ENCODE measurements at regions not wholly inside any gene's neighbourhood (a gene's known extent, or its start where the extent isn't known, plus 50 kb on each side); places are given as distances from the start of the nearest gene placed in this dataset.

- H3K4me3 ChIP-seq (ENCODE audit: low read depth, low read length, poor library complexity, severe bottlenecking), result no peak overlapping the region
- DNase-seq (ENCODE audit: low spot score), result no peak
- BruUV-seq (replicated peaks), result no TSS peak
- ChIA-PET CTCF (ENCODE audit: unreplicated experiment) (no interaction called here), POLR2A (no interaction called here)
- H3K79me2 ChIP-seq (ENCODE audit: insufficient read depth, low read depth, low read length), result no peaks in the 10 kb centered on the region
- H3K27ac ChIP-seq (ENCODE audit: low read depth, low read length, poor library complexity, severe bottlenecking), result no peak overlapping the region
- H3K9me2 ChIP-seq (ENCODE audit: insufficient read depth, low read length), result no peaks in the 10 kb centered on the region
- no peak for TF ChIP-seq EZH2phosphoT487 (IDR thresholded peaks at IDR 0.05; ENCODE audit: borderline replicate concordance, low read depth, low read length)
- TF ChIP-seq, protein P1, sequence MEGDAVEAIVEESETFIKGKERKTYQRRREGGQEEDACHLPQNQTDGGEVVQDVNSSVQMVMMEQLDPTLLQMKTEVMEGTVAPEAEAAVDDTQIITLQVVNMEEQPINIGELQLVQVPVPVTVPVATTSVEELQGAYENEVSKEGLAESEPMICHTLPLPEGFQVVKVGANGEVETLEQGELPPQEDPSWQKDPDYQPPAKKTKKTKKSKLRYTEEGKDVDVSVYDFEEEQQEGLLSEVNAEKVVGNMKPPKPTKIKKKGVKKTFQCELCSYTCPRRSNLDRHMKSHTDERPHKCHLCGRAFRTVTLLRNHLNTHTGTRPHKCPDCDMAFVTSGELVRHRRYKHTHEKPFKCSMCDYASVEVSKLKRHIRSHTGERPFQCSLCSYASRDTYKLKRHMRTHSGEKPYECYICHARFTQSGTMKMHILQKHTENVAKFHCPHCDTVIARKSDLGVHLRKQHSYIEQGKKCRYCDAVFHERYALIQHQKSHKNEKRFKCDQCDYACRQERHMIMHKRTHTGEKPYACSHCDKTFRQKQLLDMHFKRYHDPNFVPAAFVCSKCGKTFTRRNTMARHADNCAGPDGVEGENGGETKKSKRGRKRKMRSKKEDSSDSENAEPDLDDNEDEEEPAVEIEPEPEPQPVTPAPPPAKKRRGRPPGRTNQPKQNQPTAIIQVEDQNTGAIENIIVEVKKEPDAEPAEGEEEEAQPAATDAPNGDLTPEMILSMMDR (conservative IDR thresholded peaks at IDR 0.05; ENCODE audit: low read length), result no peak
- H3K4me2 ChIP-seq (ENCODE audit: low read length), result no peak overlapping the region
- no peaks in the 10 kb centered on the region for H4K20me1 ChIP-seq (ENCODE audit: insufficient read depth, low read length)
- no peaks in the 10 kb centered on the region for H3K4me1 ChIP-seq (ENCODE audit: insufficient read depth, low read length, poor library complexity, severe bottlenecking)
- no peak overlapping the region for H2AFZ ChIP-seq (ENCODE audit: low read length)
- H3K36me3 ChIP-seq (ENCODE audit: insufficient read depth, low read length), result no peaks in the 10 kb centered on the region
- intact Hi-C loops (cut with micrococcal nuclease; ENCODE audit: unreplicated experiment), result no loop called here
- no peaks in the 10 kb centered on the region for H3K9me3 ChIP-seq (ENCODE audit: low read length)
Observed at GRCh38 chr10:23820792-23821191, 381.9 kb downstream of the OTUD1 start.

DNA sequence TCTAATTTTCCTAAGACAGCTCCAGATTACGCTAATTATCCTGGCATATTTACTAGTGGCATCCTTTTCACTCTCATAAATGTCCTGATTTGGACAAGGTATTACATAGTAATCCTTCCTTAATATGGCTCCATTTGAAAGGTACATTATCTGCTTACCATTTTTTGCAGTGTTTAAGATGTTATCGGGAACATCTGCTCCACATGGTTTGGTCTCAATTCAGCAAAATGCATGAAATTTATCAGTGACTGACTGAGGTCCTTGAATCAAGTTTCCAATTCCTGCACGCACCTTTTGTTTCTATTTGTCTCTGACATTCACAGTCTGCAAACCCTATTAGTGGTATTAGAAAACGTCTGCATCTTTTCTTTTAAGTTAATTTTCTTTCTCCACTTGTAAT is 384.1 kb upstream of the KIAA1217 start:
- no peaks in the 10 kb centered on the region for H4K20me1 ChIP-seq (ENCODE audit: insufficient read depth, low read length)
- H3K4me1 ChIP-seq (ENCODE audit: insufficient read depth, low read length, poor library complexity, severe bottlenecking), result no peaks in the 10 kb centered on the region
- H3K9me2 ChIP-seq (ENCODE audit: insufficient read depth, low read length), result no peaks in the 10 kb centered on the region
- CTCF ChIA-PET (ENCODE audit: unreplicated experiment), result no interaction called here
- DNase-seq (ENCODE audit: low spot score), result no peak
- H3K9me3 ChIP-seq (ENCODE audit: low read length), result no peaks in the 10 kb centered on the region
- H3K79me2 ChIP-seq (ENCODE audit: insufficient read depth, low read depth, low read length), result no peaks in the 10 kb centered on the region
- BruUV-seq (replicated peaks), result no TSS peak
- no peak overlapping the region for H3K4me2 ChIP-seq (ENCODE audit: low read length)
- intact Hi-C loops (cut with micrococcal nuclease; ENCODE audit: unreplicated experiment), result no loop called here
- no peaks in the 10 kb centered on the region for H3K36me3 ChIP-seq (ENCODE audit: insufficient read depth, low read length)
- no peak overlapping the region for H2AFZ ChIP-seq (ENCODE audit: low read length)
- no peak overlapping the region for H3K4me3 ChIP-seq (ENCODE audit: low read depth, low read length, poor library complexity, severe bottlenecking)
- TF ChIP-seq, protein P1 (conservative IDR thresholded peaks at IDR 0.05; ENCODE audit: low read length), result no peak
- TF ChIP-seq EZH2phosphoT487 (IDR thresholded peaks at IDR 0.05; ENCODE audit: borderline replicate concordance, low read depth, low read length), result no peak
- no peak overlapping the region for H3K27ac ChIP-seq (ENCODE audit: low read depth, low read length, poor library complexity, severe bottlenecking)
- POLR2A ChIA-PET, result no interaction called here

DNA sequence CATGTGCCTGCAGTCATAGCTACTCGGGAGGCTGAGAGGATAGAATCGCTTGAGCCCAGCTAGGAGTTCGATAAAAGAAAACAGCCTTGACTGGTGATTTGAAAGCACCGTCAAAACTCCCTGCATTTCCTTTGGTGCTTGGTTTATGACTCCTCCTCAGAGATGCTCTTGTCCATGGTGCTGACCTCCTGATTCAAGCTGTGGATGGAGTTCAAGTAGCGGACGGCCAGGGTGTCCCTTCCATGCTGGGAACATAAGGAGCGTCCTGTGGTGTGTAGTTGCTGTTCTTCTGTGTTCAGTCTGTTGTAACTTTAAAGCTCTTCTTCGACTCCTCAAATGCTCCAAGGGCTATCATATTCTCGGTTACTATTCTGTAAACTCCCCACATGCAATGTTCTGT is 382.5 kb upstream of the KIAA1217 start:
- Histone ChIP-seq H3K4me2 (ENCODE audit: low read length) (no peak overlapping the region), H3K4me3 (ENCODE audit: low read depth, low read length, poor library complexity, severe bottlenecking) (no peak overlapping the region), H3K9me3 (ENCODE audit: low read length) (no peaks in the 10 kb centered on the region), H2AFZ (ENCODE audit: low read length) (no peak overlapping the region), H3K79me2 (ENCODE audit: insufficient read depth, low read depth, low read length) (no peaks in the 10 kb centered on the region), H3K4me1 (ENCODE audit: insufficient read depth, low read length, poor library complexity, severe bottlenecking) (no peaks in the 10 kb centered on the region), H4K20me1 (ENCODE audit: insufficient read depth, low read length) (no peaks in the 10 kb centered on the region), H3K9me2 (ENCODE audit: insufficient read depth, low read length) (no peaks in the 10 kb centered on the region), H3K36me3 (ENCODE audit: insufficient read depth, low read length) (no peaks in the 10 kb centered on the region), H3K27ac (ENCODE audit: low read depth, low read length, poor library complexity, severe bottlenecking) (no peak overlapping the region)
- TF ChIP-seq, protein P1 (conservative IDR thresholded peaks at IDR 0.05; ENCODE audit: low read length), result no peak
- TF ChIP-seq EZH2phosphoT487 (IDR thresholded peaks at IDR 0.05; ENCODE audit: borderline replicate concordance, low read depth, low read length), result no peak
- DNase-seq (ENCODE audit: low spot score), result no peak
- intact Hi-C loops (cut with micrococcal nuclease; ENCODE audit: unreplicated experiment), result no loop called here
- ChIA-PET CTCF (ENCODE audit: unreplicated experiment) (no interaction called here), POLR2A (interaction anchor here (1.0 kb wide), 1 partner anchor 12 kb away, joined by 3 read pairs; no protein-coding TSS in a partner anchor)
- no TSS peak for BruUV-seq (replicated peaks)

Data from OCI-LY7 (cell line).